Astrocyte (in vitro differentiated cells and primary cell): ENCODE measurements at regions not wholly inside any gene's neighbourhood (a gene's known extent, or its start where the extent isn't known, plus 50 kb on each side); places are given as distances from the start of the nearest gene placed in this dataset.

Experiments
- CTCF ChIP-seq: IDR thresholded peaks from 2 replicates; pipeline ENCODE4 v1.5.1; 2011; ENCODE audit warnings: low read depth, mild to moderate bottlenecking, inconsistent platforms, low read length, moderate library complexity; ENCODE audit not compliant: insufficient read depth
- EZH2 ChIP-seq: IDR thresholded peaks from 2 replicates; pipeline ENCODE4 v1.6.1; 2012; ENCODE audit warnings: mild to moderate bottlenecking, low read length, inconsistent platforms; ENCODE audit not compliant: insufficient read depth

GRCh38 chr4:82213485-82214417 is 160.0 kb downstream of the HNRNPD start:
- TF ChIP-seq CTCF, result no peak
- no peak for TF ChIP-seq EZH2
